ENCODE measurements at regions not wholly inside any gene's neighbourhood (a gene's known extent, or its start where the extent isn't known, plus 50 kb on each side); places are given as distances from the start of the nearest gene placed in this dataset.

- Histone ChIP-seq H3K9me3 (ENCODE audit: control insufficient read depth in 4 of 4, low read length in 3 of 4) (no peaks in the 10 kb centered on the region), H3K9ac (ENCODE audit: low read depth in 1 of 2, low read length in 2 of 2) (no peak overlapping the region), H3K27ac (ENCODE audit: low read depth in 1 of 2, low read length in 2 of 2) (peak overlapping the region; percentile 1 to 59), H3K4me1 (ENCODE audit: control insufficient read depth in 4 of 4, insufficient read depth in 4 of 4, low read length in 3 of 4) (peaks cover 0 to 10% (median 0%) of the 10 kb centered on the region in 4 donors), H3K27me3 (ENCODE audit: control insufficient read depth in 4 of 4, insufficient read depth in 4 of 4, low read length in 3 of 4) (no peaks in the 10 kb centered on the region), H3K36me3 (ENCODE audit: control insufficient read depth in 4 of 4, insufficient read depth in 3 of 4, low read depth in 1 of 4, low read length in 3 of 4) (no peaks in the 10 kb centered on the region), H3K4me3 (ENCODE audit: low read depth in 1 of 3, low read length in 3 of 3) (no peak overlapping the region)
- DNase-seq (ENCODE audit: low spot score), result no peak
- WGBS, result 56% methylated on average over 7 of the region's 7 CpGs
- TF ChIP-seq EGR1 (IDR thresholded peaks at IDR 0.05; ENCODE audit: low read depth in 2 of 2), result no peak
- TF ChIP-seq MAX (IDR thresholded peaks at IDR 0.05), result no peak
- no peak for TF ChIP-seq CTCF (IDR thresholded peaks at IDR 0.05; ENCODE audit: low read depth, low read length, missing input control)
- no peak for TF ChIP-seq HNF4A (conservative IDR thresholded peaks at IDR 0.05)
- no peak for TF ChIP-seq JUND (IDR thresholded peaks at IDR 0.05)
- TF ChIP-seq GABPA (IDR thresholded peaks at IDR 0.05 in 1 of 2, conservative IDR thresholded peaks at IDR 0.05 in 1 of 2), result no peak
- no peak for TF ChIP-seq SP1 (IDR thresholded peaks at IDR 0.05)
Measured at GRCh38 chr6:77030929-77031674, 432.2 kb downstream of the HTR1B start.

GRCh38 chr6:77026341-77026740 is 436.9 kb downstream of the HTR1B start:
- H3K4me3 ChIP-seq (ENCODE audit: low read depth in 1 of 3, low read length in 3 of 3), result no peak overlapping the region
- 72% methylated on average over 2 of the region's 2 CpGs for WGBS
- DNase-seq (ENCODE audit: low spot score), result no peak

GRCh38 chr6:77025736-77026223 is 437.5 kb downstream of the HTR1B start:
- Histone ChIP-seq H3K9ac (ENCODE audit: low read depth in 1 of 2, low read length in 2 of 2) (no peak overlapping the region), H3K9me3 (ENCODE audit: control insufficient read depth in 4 of 4, low read length in 3 of 4) (no peaks in the 10 kb centered on the region), H3K4me1 (ENCODE audit: control insufficient read depth in 4 of 4, insufficient read depth in 4 of 4, low read length in 3 of 4) (peaks cover 0 to 15% (median 0%) of the 10 kb centered on the region in 4 donors), H3K36me3 (ENCODE audit: control insufficient read depth in 4 of 4, insufficient read depth in 3 of 4, low read depth in 1 of 4, low read length in 3 of 4) (no peaks in the 10 kb centered on the region), H3K27me3 (ENCODE audit: control insufficient read depth in 4 of 4, insufficient read depth in 4 of 4, low read length in 3 of 4) (no peaks in the 10 kb centered on the region), H3K27ac (ENCODE audit: low read depth in 1 of 2, low read length in 2 of 2) (no peak overlapping the region), H3K4me3 (ENCODE audit: low read depth in 1 of 3, low read length in 3 of 3) (no peak overlapping the region)
- 84% methylated on average over 3 of the region's 3 CpGs for WGBS
- DNase-seq (ENCODE audit: low spot score), result no peak
- no peak for TF ChIP-seq SP1 (IDR thresholded peaks at IDR 0.05)
- TF ChIP-seq FOXA1 (IDR thresholded peaks at IDR 0.05), result no peak
- TF ChIP-seq RXRA (IDR thresholded peaks at IDR 0.05), result no peak
- TF ChIP-seq FOXA2 (IDR thresholded peaks at IDR 0.05), result no peak
- no peak for TF ChIP-seq TAF1 (conservative IDR thresholded peaks at IDR 0.05)
- TF ChIP-seq HNF4G (IDR thresholded peaks at IDR 0.05), result no peak
- TF ChIP-seq MAX (IDR thresholded peaks at IDR 0.05), result no peak
- no peak for TF ChIP-seq HNF4A (conservative IDR thresholded peaks at IDR 0.05)
- TF ChIP-seq ATF3 (IDR thresholded peaks at IDR 0.05), result no peak
- TF ChIP-seq CTCF (IDR thresholded peaks at IDR 0.05; ENCODE audit: low read depth, low read length, missing input control), result no peak
- no peak for TF ChIP-seq YY1 (IDR thresholded peaks at IDR 0.05)
- TF ChIP-seq GABPA (IDR thresholded peaks at IDR 0.05 in 1 of 2, conservative IDR thresholded peaks at IDR 0.05 in 1 of 2), result no peak

More at GRCh38 chr6:77026341-77026740, 436.9 kb downstream of the HTR1B start:
- no peaks in the 10 kb centered on the region for H3K27me3 ChIP-seq (ENCODE audit: control insufficient read depth in 4 of 4, insufficient read depth in 4 of 4, low read length in 3 of 4)
- peaks cover 0 to 14% (median 0%) of the 10 kb centered on the region in 4 donors for H3K4me1 ChIP-seq (ENCODE audit: control insufficient read depth in 4 of 4, insufficient read depth in 4 of 4, low read length in 3 of 4)
- H3K9ac ChIP-seq (ENCODE audit: low read depth in 1 of 2, low read length in 2 of 2), result no peak overlapping the region
- no peaks in the 10 kb centered on the region for H3K36me3 ChIP-seq (ENCODE audit: control insufficient read depth in 4 of 4, insufficient read depth in 3 of 4, low read depth in 1 of 4, low read length in 3 of 4)
- H3K27ac ChIP-seq (ENCODE audit: low read depth in 1 of 2, low read length in 2 of 2), result no peak overlapping the region
- no peaks in the 10 kb centered on the region for H3K9me3 ChIP-seq (ENCODE audit: control insufficient read depth in 4 of 4, low read length in 3 of 4)
- TF ChIP-seq HNF4G (IDR thresholded peaks at IDR 0.05) (no peak), YY1 (IDR thresholded peaks at IDR 0.05) (no peak), ATF3 (IDR thresholded peaks at IDR 0.05) (no peak), MAX (IDR thresholded peaks at IDR 0.05) (no peak), FOXA1 (IDR thresholded peaks at IDR 0.05) (no peak), NR2F2 (IDR thresholded peaks at IDR 0.05) (no peak), GABPA (IDR thresholded peaks at IDR 0.05 in 1 of 2, conservative IDR thresholded peaks at IDR 0.05 in 1 of 2) (no peak)

All from liver (tissue), 8 donors.